GM12878 (cell line): ENCODE measurements at regions not wholly inside any gene's neighbourhood (a gene's known extent, or its start where the extent isn't known, plus 50 kb on each side); places are given as distances from the start of the nearest gene placed in this dataset.

Experiments used
- ATAC-seq: fragments of 200-7000 bp; cut with Tn5 transposase; 3 replicates; pipeline ENCODE4 v1.9.1; 2020; ENCODE audit warnings: mild to moderate bottlenecking, moderate library complexity
- BruUV-seq: library from RNA; stranded (reverse); fragments of 400-500 nt; replicated peaks from 2 replicates; lab custom pipeline; 2021; lab: Mats Ljungman, UMichigan
- CTCF ChIA-PET: fragments of 300-600 bp; sonication (Branson Sonifier 250); formaldehyde crosslinking; extraction: SDS; loops from one replicate; lab custom pipeline; 2021; ENCODE audit warnings: inconsistent platforms; lab: Yijun Ruan, JAX
- POLR2A ChIA-PET: fragments of 350-600 bp; formaldehyde crosslinking; extraction: SDS; loops from one replicate; lab custom pipeline; 2021; ENCODE audit warnings: inconsistent platforms; lab: Charles Lee
- RAD21 ChIA-PET: fragments of 300-600 bp; sonication (Branson Sonifier 250); formaldehyde crosslinking; loops from one replicate; lab custom pipeline; 2023; ENCODE audit warnings: antibody characterized with exemption; ENCODE audit not compliant: unreplicated experiment; lab: Charles Lee
- SMC1A ChIA-PET: fragments of 300-600 bp; sonication (Branson Sonifier 250); formaldehyde crosslinking; loops from one replicate; lab custom pipeline; 2023; ENCODE audit not compliant: unreplicated experiment, uncharacterized antibody; lab: Charles Lee
- DNase-seq: peaks from one replicate; pipeline ENCODE4 v3.0.0-alpha.2; 2011; ENCODE audit warnings: low read depth, low spot score
- FAIRE-seq: peaks from 3 replicates; lab custom pipeline; 2011; peaks lifted over from hg19 to GRCh38; lab: Jason Lieb, UNC
- H2AFZ ChIP-seq: 2 replicates; pipeline ENCODE4 v1.6.0; 2011; ENCODE audit warnings: low read depth, low read length, control low read depth; ENCODE audit not compliant: control insufficient read depth
- H3K27ac ChIP-seq: 2 replicates; pipeline ENCODE4 v1.5.1; 2011; ENCODE audit warnings: control low read depth; ENCODE audit not compliant: control insufficient read depth, insufficient read depth
- H3K27me3 ChIP-seq, 2 experiments: replicated peaks in 1 of 2; 2 replicates each; pipeline versions ENCODE4 v1.6.0 to v1.6.1; 2011; ENCODE audit warnings: low read length in 1 of 2; ENCODE audit not compliant: control insufficient read depth in 2 of 2, insufficient read depth in 2 of 2
- H3K36me3 ChIP-seq, 2 experiments: 2 replicates each; pipeline ENCODE4 v1.5.1; 2011; ENCODE audit warnings: low read length in 1 of 2; ENCODE audit not compliant: control insufficient read depth in 2 of 2, insufficient read depth in 2 of 2
- H3K4me1 ChIP-seq: 2 replicates; pipeline ENCODE4 v1.6.1; 2011; ENCODE audit warnings: mild to moderate bottlenecking, low read length, moderate library complexity, mixed read lengths; ENCODE audit not compliant: control insufficient read depth, insufficient read depth
- H3K4me2 ChIP-seq: 2 replicates; pipeline ENCODE4 v1.6.0; 2011; ENCODE audit warnings: control low read depth; ENCODE audit not compliant: control insufficient read depth, insufficient read depth
- H3K4me3 ChIP-seq: fragments of 200-600 bp; sonication (generic); 2 replicates; pipeline ENCODE4 v1.5.1; 2016
- H3K79me2 ChIP-seq: 2 replicates; pipeline ENCODE4 v1.6.0; 2011; ENCODE audit warnings: low read length; ENCODE audit not compliant: control insufficient read depth, insufficient read depth
- H3K9ac ChIP-seq: 2 replicates; pipeline ENCODE4 v1.8.0; 2011; ENCODE audit warnings: low read length, control low read depth, mixed read lengths; ENCODE audit not compliant: control insufficient read depth, insufficient read depth
- H3K9me3 ChIP-seq: replicated peaks from 3 replicates; pipeline ENCODE4 v1.5.1; 2011; ENCODE audit warnings: mild to moderate bottlenecking, low read length; ENCODE audit not compliant: control insufficient read depth, insufficient read depth
- H4K20me1 ChIP-seq: 2 replicates; pipeline ENCODE4 v1.6.0; 2011; ENCODE audit not compliant: control insufficient read depth, insufficient read depth
- DPF2 ChIP-seq: fragments of 450-650 bp; IDR thresholded peaks from 2 replicates; pipeline ENCODE4 v1.6.1; 2017; ENCODE audit warnings: mild to moderate bottlenecking
- EP300 ChIP-seq, 2 experiments: fragments of 150-350 bp in 1 of 2; IDR thresholded peaks; 2 replicates each; pipeline ENCODE4 v1.6.1; 2011 to 2012; ENCODE audit warnings: low read depth in 2 of 2, low read length in 2 of 2, borderline replicate concordance in 1 of 2, improper control_type of control experiment in 1 of 2, inconsistent platforms in 1 of 2; ENCODE audit not compliant: control insufficient read depth in 1 of 2
- HCFC1 ChIP-seq: fragments of 150-350 bp; IDR thresholded peaks from 2 replicates; pipeline ENCODE4 v1.6.1; 2014; ENCODE audit warnings: low read length
- NR2F1 ChIP-seq: fragments of 450-650 bp; conservative IDR thresholded peaks from 2 replicates; pipeline ENCODE4 v1.6.1; 2017; ENCODE audit warnings: mild to moderate bottlenecking
- POLR2A ChIP-seq: IDR thresholded peaks from 2 replicates; pipeline ENCODE4 v1.6.1; 2011; ENCODE audit warnings: low read depth, mild to moderate bottlenecking, low read length
- SMC3 ChIP-seq: IDR thresholded peaks from 2 replicates; pipeline ENCODE4 v1.6.1; 2011; ENCODE audit warnings: low read length, improper control_type of control experiment, borderline replicate concordance
- SRF ChIP-seq, 2 experiments: IDR thresholded peaks; 2 replicates each; pipeline ENCODE4 v1.6.1; 2011; ENCODE audit warnings: low read depth in 2 of 2, low read length in 2 of 2, mild to moderate bottlenecking in 1 of 2, moderate library complexity in 1 of 2
- USF1 ChIP-seq: IDR thresholded peaks from 2 replicates; pipeline ENCODE4 v1.6.1; 2011; ENCODE audit warnings: borderline replicate concordance, low read depth, mild to moderate bottlenecking, moderate library complexity, mixed read lengths, low read length; ENCODE audit not compliant: insufficient read depth; ENCODE audit errors: extremely low read length
- USF2 ChIP-seq: IDR thresholded peaks from 2 replicates; pipeline ENCODE4 v1.6.1; 2011; ENCODE audit warnings: low read depth, low read length, improper control_type of control experiment, borderline replicate concordance
- ZBTB33 ChIP-seq: fragments of 450-650 bp; IDR thresholded peaks from 2 replicates; pipeline ENCODE4 v1.6.1; 2017; ENCODE audit warnings: mild to moderate bottlenecking
- ZBTB40 ChIP-seq: fragments of 450-650 bp; IDR thresholded peaks from 2 replicates; pipeline ENCODE4 v1.6.1; 2016; ENCODE audit warnings: mild to moderate bottlenecking, moderate library complexity, borderline replicate concordance
- ZNF24 ChIP-seq: fragments of 450-650 bp; IDR thresholded peaks from 2 replicates; pipeline ENCODE4 v1.6.1; 2017; ENCODE audit warnings: antibody characterized with exemption, mild to moderate bottlenecking
- ZSCAN29 ChIP-seq: fragments of 450-650 bp; IDR thresholded peaks from 2 replicates; pipeline ENCODE4 v1.6.1; 2017; ENCODE audit warnings: mild to moderate bottlenecking, moderate library complexity
- WGBS: methylation state at CpG from one replicate; pipeline ENCODE4 v1.1.6; 2016; ENCODE audit warnings: low lambda C conversion rate; ENCODE audit not compliant: insufficient replicate concordance, insufficient coverage; ENCODE audit errors: missing lambda C conversion rate; 5-methylcytosine and 5-hydroxymethylcytosine counted together
- in situ Hi-C: fragments of 300-500 bp; cut with MboI; formaldehyde crosslinking; loops from 9 replicates; pipeline ENCODE4 v1.14.3; 2018; ENCODE audit warnings: mixed read lengths
- intact Hi-C: fragments of 100-400 bp; cut with micrococcal nuclease; formaldehyde crosslinking; loops from one replicate; pipeline ENCODE4 v1.14.2; 2022; ENCODE audit not compliant: unreplicated experiment

- ChIA-PET CTCF (no interaction called here), SMC1A (no interaction called here), RAD21 (no interaction called here), POLR2A (no interaction called here)
- H3K4me2 ChIP-seq = no peak overlapping the region
- H3K36me3 ChIP-seq = no peaks in the 10 kb centered on the region
- H3K9ac ChIP-seq = no peak overlapping the region
- ATAC-seq (no peak), FAIRE-seq (no peak), DNase-seq (no peak)
- no peak overlapping the region for H3K27ac ChIP-seq
- H4K20me1 ChIP-seq = no peaks in the 10 kb centered on the region
- H2AFZ ChIP-seq = no peak overlapping the region
- H3K9me3 ChIP-seq = no peaks in the 10 kb centered on the region
- intact Hi-C loops = no loop called here
- TF ChIP-seq USF1 = no peak
- TF ChIP-seq NR2F1 = no peak
- no peak for TF ChIP-seq ZBTB40
- no peak for TF ChIP-seq POLR2A
- no peak for TF ChIP-seq ZBTB33
- TF ChIP-seq ZSCAN29 = no peak
- no peak for TF ChIP-seq DPF2
- no peak for TF ChIP-seq ZNF24
- no peak for TF ChIP-seq SMC3
- no peak for TF ChIP-seq EP300 (IDR thresholded peaks at IDR 0.05; ENCODE audit: borderline replicate concordance in 1 of 2, control insufficient read depth in 1 of 2, low read depth in 2 of 2, low read length in 2 of 2)
- TF ChIP-seq HCFC1 = no peak
- no peak for TF ChIP-seq SRF (IDR thresholded peaks at IDR 0.05; ENCODE audit: low read depth in 2 of 2, low read length in 2 of 2)
- TF ChIP-seq USF2 = no peak
- no peaks in the 10 kb centered on the region for H3K79me2 ChIP-seq
- BruUV-seq = no TSS peak
- no peaks in the 10 kb centered on the region for H3K4me1 ChIP-seq
- WGBS = 0% methylated on average over 3 of the region's 3 CpGs
- no peak overlapping the region for H3K4me3 ChIP-seq
- in situ Hi-C loops = no loop called here
- no peaks in the 10 kb centered on the region for H3K27me3 ChIP-seq
Observed at GRCh38 chr9:26357803-26358344, 534.7 kb downstream of the CAAP1 start.
